ENCODE measurements at regions not wholly inside any gene's neighbourhood (a gene's known extent, or its start where the extent isn't known, plus 50 kb on each side); places are given as distances from the start of the nearest gene placed in this dataset.

DNA sequence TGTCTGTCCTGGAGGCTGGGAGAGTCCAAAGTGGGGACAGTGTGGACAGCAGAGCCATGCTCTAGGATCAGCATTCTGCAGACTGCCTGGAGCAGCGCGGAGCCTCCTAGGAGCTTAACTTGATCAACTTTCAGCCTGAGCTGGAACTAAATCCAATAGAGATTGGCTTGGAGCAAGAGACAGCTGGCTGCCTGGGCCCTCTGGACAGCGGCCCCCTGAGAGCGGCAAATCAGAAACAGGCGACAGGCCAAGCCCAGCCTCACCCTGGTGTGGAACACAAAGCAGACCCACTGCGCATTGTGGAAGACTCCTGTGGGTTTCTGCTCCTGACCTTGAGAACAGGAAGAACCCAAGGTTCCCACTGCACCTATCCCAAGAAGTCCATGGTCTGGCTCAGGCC, 462.2 kb downstream of the TSHZ3 start:
- TF ChIP-seq, protein P1, sequence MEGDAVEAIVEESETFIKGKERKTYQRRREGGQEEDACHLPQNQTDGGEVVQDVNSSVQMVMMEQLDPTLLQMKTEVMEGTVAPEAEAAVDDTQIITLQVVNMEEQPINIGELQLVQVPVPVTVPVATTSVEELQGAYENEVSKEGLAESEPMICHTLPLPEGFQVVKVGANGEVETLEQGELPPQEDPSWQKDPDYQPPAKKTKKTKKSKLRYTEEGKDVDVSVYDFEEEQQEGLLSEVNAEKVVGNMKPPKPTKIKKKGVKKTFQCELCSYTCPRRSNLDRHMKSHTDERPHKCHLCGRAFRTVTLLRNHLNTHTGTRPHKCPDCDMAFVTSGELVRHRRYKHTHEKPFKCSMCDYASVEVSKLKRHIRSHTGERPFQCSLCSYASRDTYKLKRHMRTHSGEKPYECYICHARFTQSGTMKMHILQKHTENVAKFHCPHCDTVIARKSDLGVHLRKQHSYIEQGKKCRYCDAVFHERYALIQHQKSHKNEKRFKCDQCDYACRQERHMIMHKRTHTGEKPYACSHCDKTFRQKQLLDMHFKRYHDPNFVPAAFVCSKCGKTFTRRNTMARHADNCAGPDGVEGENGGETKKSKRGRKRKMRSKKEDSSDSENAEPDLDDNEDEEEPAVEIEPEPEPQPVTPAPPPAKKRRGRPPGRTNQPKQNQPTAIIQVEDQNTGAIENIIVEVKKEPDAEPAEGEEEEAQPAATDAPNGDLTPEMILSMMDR (IDR thresholded peaks at IDR 0.05; ENCODE audit: insufficient read depth, low read length), result no peak
- TF ChIP-seq SPI1 (IDR thresholded peaks at IDR 0.05; ENCODE audit: borderline replicate concordance, low read depth) (no peak), GABPA (IDR thresholded peaks at IDR 0.05; ENCODE audit: low read depth) (no peak), POLR2AphosphoS5 (IDR thresholded peaks at IDR 0.05; ENCODE audit: low read depth) (no peak)
- TF ChIP-seq, protein P2, sequence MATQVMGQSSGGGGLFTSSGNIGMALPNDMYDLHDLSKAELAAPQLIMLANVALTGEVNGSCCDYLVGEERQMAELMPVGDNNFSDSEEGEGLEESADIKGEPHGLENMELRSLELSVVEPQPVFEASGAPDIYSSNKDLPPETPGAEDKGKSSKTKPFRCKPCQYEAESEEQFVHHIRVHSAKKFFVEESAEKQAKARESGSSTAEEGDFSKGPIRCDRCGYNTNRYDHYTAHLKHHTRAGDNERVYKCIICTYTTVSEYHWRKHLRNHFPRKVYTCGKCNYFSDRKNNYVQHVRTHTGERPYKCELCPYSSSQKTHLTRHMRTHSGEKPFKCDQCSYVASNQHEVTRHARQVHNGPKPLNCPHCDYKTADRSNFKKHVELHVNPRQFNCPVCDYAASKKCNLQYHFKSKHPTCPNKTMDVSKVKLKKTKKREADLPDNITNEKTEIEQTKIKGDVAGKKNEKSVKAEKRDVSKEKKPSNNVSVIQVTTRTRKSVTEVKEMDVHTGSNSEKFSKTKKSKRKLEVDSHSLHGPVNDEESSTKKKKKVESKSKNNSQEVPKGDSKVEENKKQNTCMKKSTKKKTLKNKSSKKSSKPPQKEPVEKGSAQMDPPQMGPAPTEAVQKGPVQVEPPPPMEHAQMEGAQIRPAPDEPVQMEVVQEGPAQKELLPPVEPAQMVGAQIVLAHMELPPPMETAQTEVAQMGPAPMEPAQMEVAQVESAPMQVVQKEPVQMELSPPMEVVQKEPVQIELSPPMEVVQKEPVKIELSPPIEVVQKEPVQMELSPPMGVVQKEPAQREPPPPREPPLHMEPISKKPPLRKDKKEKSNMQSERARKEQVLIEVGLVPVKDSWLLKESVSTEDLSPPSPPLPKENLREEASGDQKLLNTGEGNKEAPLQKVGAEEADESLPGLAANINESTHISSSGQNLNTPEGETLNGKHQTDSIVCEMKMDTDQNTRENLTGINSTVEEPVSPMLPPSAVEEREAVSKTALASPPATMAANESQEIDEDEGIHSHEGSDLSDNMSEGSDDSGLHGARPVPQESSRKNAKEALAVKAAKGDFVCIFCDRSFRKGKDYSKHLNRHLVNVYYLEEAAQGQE (IDR thresholded peaks at IDR 0.05; ENCODE audit: insufficient replicate concordance, low read depth), result no peak
- no peaks in the 10 kb centered on the region for H3K27me3 ChIP-seq (ENCODE audit: insufficient read depth, poor library complexity, severe bottlenecking)
- H3K4me3 ChIP-seq (replicated peaks; ENCODE audit: insufficient read depth, low read length), result no peak overlapping the region
- no peak for DNase-seq (ENCODE audit: low read depth in 1 of 2, low spot score in 1 of 2)
- no peak overlapping the region for H3K27ac ChIP-seq (replicated peaks)

DNA sequence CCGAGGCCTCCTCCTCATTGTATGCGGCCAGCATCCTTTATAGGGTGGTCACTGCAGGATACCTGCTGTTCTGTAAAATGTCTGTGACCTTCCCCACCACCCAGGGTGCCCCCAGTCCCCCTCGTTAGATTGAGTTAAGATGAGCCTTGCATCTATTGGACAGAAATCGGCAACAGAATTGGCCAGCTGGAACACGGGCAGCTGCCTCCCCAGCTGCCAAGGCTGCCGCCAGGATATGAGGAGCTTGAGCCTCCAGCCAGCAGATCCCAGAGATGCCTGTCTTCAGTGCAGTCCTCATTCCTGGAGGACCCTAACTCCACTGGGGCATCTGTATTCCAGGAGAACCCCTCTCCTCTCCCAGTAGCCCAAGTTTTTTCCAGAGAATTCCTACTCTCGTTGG, 463.0 kb downstream of the TSHZ3 start:
- no peaks in the 10 kb centered on the region for H3K27me3 ChIP-seq (ENCODE audit: insufficient read depth, poor library complexity, severe bottlenecking)
- no peak overlapping the region for H3K27ac ChIP-seq (replicated peaks)
- no peak overlapping the region for H3K4me3 ChIP-seq (replicated peaks; ENCODE audit: insufficient read depth, low read length)
- no peak for TF ChIP-seq SPI1 (IDR thresholded peaks at IDR 0.05; ENCODE audit: borderline replicate concordance, low read depth)
- TF ChIP-seq, protein P1 (IDR thresholded peaks at IDR 0.05; ENCODE audit: insufficient read depth, low read length), result no peak
- TF ChIP-seq POLR2AphosphoS5 (IDR thresholded peaks at IDR 0.05; ENCODE audit: low read depth), result no peak
- TF ChIP-seq, protein P2 (IDR thresholded peaks at IDR 0.05; ENCODE audit: insufficient replicate concordance, low read depth), result no peak
- TF ChIP-seq GABPA (IDR thresholded peaks at IDR 0.05; ENCODE audit: low read depth), result no peak
- DNase-seq (ENCODE audit: low read depth in 1 of 2, low spot score in 1 of 2), result no peak

DNA sequence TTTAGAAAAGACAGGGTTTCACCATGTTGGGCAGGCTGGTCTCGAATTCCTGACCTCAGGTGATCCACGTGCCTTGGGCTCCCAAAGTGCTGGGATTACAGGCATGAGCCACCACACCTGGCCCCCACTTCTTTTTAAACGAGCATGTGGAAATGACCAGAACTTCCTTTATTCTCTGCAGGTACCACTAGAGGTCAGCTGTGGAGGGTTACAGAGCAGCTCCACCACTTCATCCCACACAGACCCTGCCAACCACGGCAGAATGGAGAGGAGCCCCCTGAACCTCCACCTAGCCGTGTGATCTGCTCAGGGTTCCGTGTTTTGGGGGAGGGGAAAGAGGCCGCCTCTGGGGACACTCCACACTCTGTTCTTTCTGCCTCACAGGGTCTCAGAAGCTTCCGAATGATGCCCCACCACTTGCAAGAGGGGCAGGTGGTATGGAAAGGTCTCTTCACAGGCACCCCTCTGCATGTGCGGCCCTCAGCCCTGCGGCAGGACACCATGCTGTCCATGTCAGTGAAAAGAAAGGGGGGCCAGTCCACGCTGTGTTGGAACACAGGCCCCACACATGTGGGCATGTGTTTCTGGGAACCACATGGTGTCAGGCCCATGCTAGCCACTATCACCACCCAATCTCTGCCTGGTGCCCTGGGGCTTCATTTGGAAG, 465.0 kb downstream of the TSHZ3 start:
- no peak overlapping the region for H3K27ac ChIP-seq (replicated peaks)
- DNase-seq (ENCODE audit: low read depth in 1 of 2, low spot score in 1 of 2), result no peak
- H3K27me3 ChIP-seq (ENCODE audit: insufficient read depth, poor library complexity, severe bottlenecking), result no peaks in the 10 kb centered on the region
- TF ChIP-seq POLR2AphosphoS5 (IDR thresholded peaks at IDR 0.05; ENCODE audit: low read depth), result no peak
- TF ChIP-seq, protein P2 (IDR thresholded peaks at IDR 0.05; ENCODE audit: insufficient replicate concordance, low read depth), result no peak
- TF ChIP-seq GABPA (IDR thresholded peaks at IDR 0.05; ENCODE audit: low read depth), result no peak
- TF ChIP-seq, protein P1 (IDR thresholded peaks at IDR 0.05; ENCODE audit: insufficient read depth, low read length), result no peak
- TF ChIP-seq SPI1 (IDR thresholded peaks at IDR 0.05; ENCODE audit: borderline replicate concordance, low read depth), result no peak
- no peak overlapping the region for H3K4me3 ChIP-seq (replicated peaks; ENCODE audit: insufficient read depth, low read length)
